HEK293 (cell line): ENCODE measurements at regions not wholly inside any gene's neighbourhood (a gene's known extent, or its start where the extent isn't known, plus 50 kb on each side); places are given as distances from the start of the nearest gene placed in this dataset.

Source experiments
- CTCF ChIA-PET: fragments of 350-600 bp; formaldehyde crosslinking; extraction: SDS; loops from one replicate; lab custom pipeline; 2021; ENCODE audit warnings: antibody characterized with exemption; lab: Yijun Ruan, JAX
- POLR2A ChIA-PET: fragments of 300-600 bp; formaldehyde crosslinking; extraction: SDS; loops from one replicate; lab custom pipeline; 2020; ENCODE audit warnings: antibody characterized with exemption, inconsistent platforms; lab: Yijun Ruan, JAX
- H3K27ac ChIP-seq: fragments of 200-500 bp; sonication (Bioruptor generic); 2 replicates; pipeline ENCODE4 v1.5.1; 2014; ENCODE audit warnings: low read depth, low read length, control low read depth, inconsistent platforms; ENCODE audit errors: extremely low read depth
- H3K36me3 ChIP-seq, 2 experiments: fragments of 200-500 bp in 1 of 2; sonication (Bioruptor generic) in 1 of 2; 1 replicate in 1 of 2; 2 replicates in 1 of 2; pipeline ENCODE4 v1.5.1; 2014 to 2017; ENCODE audit warnings: inconsistent platforms in 2 of 2, low read length in 2 of 2; ENCODE audit not compliant: control insufficient read depth in 2 of 2, insufficient read depth in 1 of 2
- H3K4me1 ChIP-seq: fragments of 200-500 bp; sonication (Bioruptor generic); 2 replicates; pipeline ENCODE4 v1.5.1; 2014; ENCODE audit warnings: mild to moderate bottlenecking, low read length, inconsistent platforms; ENCODE audit not compliant: control insufficient read depth, insufficient read depth
- H3K4me3 ChIP-seq: 2 replicates; pipeline ENCODE4 v1.5.1; 2011; ENCODE audit warnings: low read depth, mild to moderate bottlenecking, control low read depth, low read length, moderate library complexity
- H3K9me3 ChIP-seq: fragments of 200-500 bp; sonication (Bioruptor generic); 2 replicates; pipeline ENCODE4 v1.5.1; 2014; ENCODE audit warnings: low read depth, low read length, inconsistent platforms; ENCODE audit not compliant: control insufficient read depth, insufficient read depth
- EGR2 ChIP-seq: fragments of 450-650 bp; formaldehyde crosslinking; IDR thresholded peaks from 2 replicates; pipeline ENCODE4 v1.5.1; 2016; ENCODE audit warnings: low read depth, missing biosample characterization, missing genetic modification characterization
- GFI1B ChIP-seq: fragments of 450-650 bp; formaldehyde crosslinking; IDR thresholded peaks from 2 replicates; pipeline ENCODE4 v1.5.1; 2016; ENCODE audit warnings: missing biosample characterization, missing genetic modification characterization
- KLF16 ChIP-seq: fragments of 450-650 bp; formaldehyde crosslinking; IDR thresholded peaks from 2 replicates; pipeline ENCODE4 v1.5.1; 2017; ENCODE audit warnings: missing biosample characterization, missing genetic modification characterization
- KLF7 ChIP-seq: fragments of 450-650 bp; formaldehyde crosslinking; IDR thresholded peaks from 2 replicates; pipeline ENCODE4 v1.5.1; 2016; ENCODE audit warnings: missing biosample characterization, missing genetic modification characterization, borderline replicate concordance
- KLF9 ChIP-seq: fragments of 450-650 bp; formaldehyde crosslinking; IDR thresholded peaks from 2 replicates; pipeline ENCODE4 v1.5.1; 2016; ENCODE audit warnings: missing biosample characterization, missing genetic modification characterization, low read depth
- RBAK ChIP-seq: fragments of 450-650 bp; formaldehyde crosslinking; IDR thresholded peaks from 2 replicates; pipeline ENCODE4 v1.5.1; 2016; ENCODE audit warnings: missing biosample characterization, missing genetic modification characterization
- TCF7L2 ChIP-seq: IDR thresholded peaks from 2 replicates; pipeline ENCODE4 v1.6.1; 2011; ENCODE audit warnings: low read depth, mild to moderate bottlenecking, inconsistent platforms, low read length, moderate library complexity, borderline replicate concordance
- ZBTB26 ChIP-seq: fragments of 450-650 bp; formaldehyde crosslinking; optimal IDR thresholded peaks from 2 replicates; pipeline ENCODE3; 2016; ENCODE audit warnings: missing biosample characterization, mild to moderate bottlenecking, missing genetic modification characterization
- ZNF112 ChIP-seq: fragments of 450-650 bp; formaldehyde crosslinking; IDR thresholded peaks from 2 replicates; pipeline ENCODE4 v1.5.0; 2017; ENCODE audit warnings: missing biosample characterization, missing genetic modification characterization
- ZNF132 ChIP-seq: fragments of 450-650 bp; formaldehyde crosslinking; IDR thresholded peaks from 2 replicates; pipeline ENCODE4 v1.5.1; 2017; ENCODE audit warnings: missing biosample characterization, missing genetic modification characterization, borderline replicate concordance
- ZNF157 ChIP-seq: fragments of 450-650 bp; formaldehyde crosslinking; IDR thresholded peaks from 2 replicates; pipeline ENCODE4 v1.5.1; 2016; ENCODE audit warnings: missing biosample characterization, missing genetic modification characterization
- ZNF239 ChIP-seq: fragments of 450-650 bp; formaldehyde crosslinking; IDR thresholded peaks from 2 replicates; pipeline ENCODE4 v1.5.1; 2016; ENCODE audit warnings: missing biosample characterization, missing genetic modification characterization
- ZNF280C ChIP-seq: fragments of 450-650 bp; formaldehyde crosslinking; IDR thresholded peaks from 2 replicates; pipeline ENCODE4 v1.5.1; 2016; ENCODE audit warnings: missing biosample characterization, missing genetic modification characterization
- ZNF302 ChIP-seq: fragments of 450-650 bp; formaldehyde crosslinking; IDR thresholded peaks from 2 replicates; pipeline ENCODE4 v1.5.1; 2016; ENCODE audit warnings: missing biosample characterization, missing genetic modification characterization, low read depth
- ZNF341 ChIP-seq: fragments of 450-650 bp; formaldehyde crosslinking; IDR thresholded peaks from 2 replicates; pipeline ENCODE4; 2016; ENCODE audit warnings: low read depth, missing biosample characterization, missing genetic modification characterization
- ZNF596 ChIP-seq: fragments of 450-650 bp; IDR thresholded peaks from 2 replicates; pipeline ENCODE4 v1.5.0; 2018; ENCODE audit warnings: missing biosample characterization, mild to moderate bottlenecking, missing genetic modification characterization, moderate library complexity
- ZNF624 ChIP-seq: fragments of 450-650 bp; formaldehyde crosslinking; IDR thresholded peaks from 2 replicates; pipeline ENCODE4 v1.5.1; 2017; ENCODE audit warnings: missing biosample characterization, missing genetic modification characterization
- ZNF843 ChIP-seq: fragments of 450-650 bp; formaldehyde crosslinking; IDR thresholded peaks from 2 replicates; pipeline ENCODE4 v1.5.1; 2016; ENCODE audit warnings: missing biosample characterization, missing genetic modification characterization
- TF ChIP-seq, protein P1 (sequence below): fragments of 450-650 bp; formaldehyde crosslinking; IDR thresholded peaks from 2 replicates; pipeline ENCODE4 v1.5.1; 2016; ENCODE audit warnings: missing biosample characterization, missing genetic modification characterization
- TF ChIP-seq, protein P2 (sequence below): fragments of 450-650 bp; formaldehyde crosslinking; IDR thresholded peaks from 2 replicates; pipeline ENCODE4 v1.5.1; 2016; ENCODE audit warnings: missing biosample characterization, missing genetic modification characterization
- TF ChIP-seq, protein P3 (sequence below): fragments of 450-650 bp; formaldehyde crosslinking; IDR thresholded peaks from 2 replicates; pipeline ENCODE4 v1.5.1; 2016; ENCODE audit warnings: missing biosample characterization, missing genetic modification characterization

- no peak for TF ChIP-seq ZBTB26
- no peak for TF ChIP-seq TCF7L2
- TF ChIP-seq ZNF280C (tag by site-specific recombination): no peak
- no peak for TF ChIP-seq KLF9
Observed at GRCh38 chr14:71183876-71184689, 276.8 kb downstream of the PCNX1 start (continued).

GRCh38 chr14:71185637-71186036, 278.4 kb downstream of the PCNX1 start:
- CTCF ChIA-PET: no interaction called here
- Histone ChIP-seq H3K4me3 (no peak overlapping the region), H3K4me1 (no peaks in the 10 kb centered on the region), H3K27ac (no peak overlapping the region), H3K9me3 (no peaks in the 10 kb centered on the region), H3K36me3 (no peaks in the 10 kb centered on the region)
- POLR2A ChIA-PET: no interaction called here
- TF ChIP-seq EGR2: no peak
- TF ChIP-seq, protein P1, sequence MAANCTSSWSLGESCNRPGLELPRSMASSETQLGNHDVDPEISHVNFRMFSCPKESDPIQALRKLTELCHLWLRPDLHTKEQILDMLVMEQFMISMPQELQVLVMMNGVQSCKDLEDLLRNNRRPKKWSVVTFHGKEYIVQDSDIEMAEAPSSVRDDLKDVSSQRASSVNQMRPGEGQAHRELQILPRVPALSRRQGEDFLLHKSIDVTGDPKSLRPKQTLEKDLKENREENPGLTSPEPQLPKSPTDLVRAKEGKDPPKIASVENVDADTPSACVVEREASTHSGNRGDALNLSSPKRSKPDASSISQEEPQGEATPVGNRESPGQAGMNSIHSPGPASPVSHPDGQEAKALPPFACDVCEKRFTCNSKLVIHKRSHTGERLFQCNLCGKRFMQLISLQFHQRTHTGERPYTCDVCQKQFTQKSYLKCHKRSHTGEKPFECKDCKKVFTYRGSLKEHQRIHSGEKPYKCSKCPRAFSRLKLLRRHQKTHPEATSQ: no peak
- TF ChIP-seq ZNF157: no peak
- no peak for TF ChIP-seq ZNF302 (tag by site-specific recombination)
- TF ChIP-seq KLF16 (tag by site-specific recombination): no peak

- POLR2A ChIA-PET: no interaction called here
- H3K27ac ChIP-seq: no peak overlapping the region
- H3K4me3 ChIP-seq: no peak overlapping the region
- CTCF ChIA-PET: interaction anchor here (0.6 kb wide), 1 partner anchor 15 kb away, joined by 4 read pairs; no protein-coding TSS in a partner anchor
- H3K9me3 ChIP-seq: no peaks in the 10 kb centered on the region
- TF ChIP-seq ZNF596 (tag by site-specific recombination): no peak
- TF ChIP-seq ZNF132 (tag by site-specific recombination): no peak
- TF ChIP-seq GFI1B (tag by site-specific recombination): no peak
- no peak for TF ChIP-seq ZNF112 (tag by site-specific recombination)
- no peak for TF ChIP-seq ZNF843
- TF ChIP-seq, protein P2, sequence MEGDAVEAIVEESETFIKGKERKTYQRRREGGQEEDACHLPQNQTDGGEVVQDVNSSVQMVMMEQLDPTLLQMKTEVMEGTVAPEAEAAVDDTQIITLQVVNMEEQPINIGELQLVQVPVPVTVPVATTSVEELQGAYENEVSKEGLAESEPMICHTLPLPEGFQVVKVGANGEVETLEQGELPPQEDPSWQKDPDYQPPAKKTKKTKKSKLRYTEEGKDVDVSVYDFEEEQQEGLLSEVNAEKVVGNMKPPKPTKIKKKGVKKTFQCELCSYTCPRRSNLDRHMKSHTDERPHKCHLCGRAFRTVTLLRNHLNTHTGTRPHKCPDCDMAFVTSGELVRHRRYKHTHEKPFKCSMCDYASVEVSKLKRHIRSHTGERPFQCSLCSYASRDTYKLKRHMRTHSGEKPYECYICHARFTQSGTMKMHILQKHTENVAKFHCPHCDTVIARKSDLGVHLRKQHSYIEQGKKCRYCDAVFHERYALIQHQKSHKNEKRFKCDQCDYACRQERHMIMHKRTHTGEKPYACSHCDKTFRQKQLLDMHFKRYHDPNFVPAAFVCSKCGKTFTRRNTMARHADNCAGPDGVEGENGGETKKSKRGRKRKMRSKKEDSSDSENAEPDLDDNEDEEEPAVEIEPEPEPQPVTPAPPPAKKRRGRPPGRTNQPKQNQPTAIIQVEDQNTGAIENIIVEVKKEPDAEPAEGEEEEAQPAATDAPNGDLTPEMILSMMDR: no peak
- TF ChIP-seq KLF7 (tag by site-specific recombination): no peak
- no peak for TF ChIP-seq RBAK (tag by site-specific recombination)
- no peak for TF ChIP-seq ZNF624 (tag by site-specific recombination)
- TF ChIP-seq, protein P3, sequence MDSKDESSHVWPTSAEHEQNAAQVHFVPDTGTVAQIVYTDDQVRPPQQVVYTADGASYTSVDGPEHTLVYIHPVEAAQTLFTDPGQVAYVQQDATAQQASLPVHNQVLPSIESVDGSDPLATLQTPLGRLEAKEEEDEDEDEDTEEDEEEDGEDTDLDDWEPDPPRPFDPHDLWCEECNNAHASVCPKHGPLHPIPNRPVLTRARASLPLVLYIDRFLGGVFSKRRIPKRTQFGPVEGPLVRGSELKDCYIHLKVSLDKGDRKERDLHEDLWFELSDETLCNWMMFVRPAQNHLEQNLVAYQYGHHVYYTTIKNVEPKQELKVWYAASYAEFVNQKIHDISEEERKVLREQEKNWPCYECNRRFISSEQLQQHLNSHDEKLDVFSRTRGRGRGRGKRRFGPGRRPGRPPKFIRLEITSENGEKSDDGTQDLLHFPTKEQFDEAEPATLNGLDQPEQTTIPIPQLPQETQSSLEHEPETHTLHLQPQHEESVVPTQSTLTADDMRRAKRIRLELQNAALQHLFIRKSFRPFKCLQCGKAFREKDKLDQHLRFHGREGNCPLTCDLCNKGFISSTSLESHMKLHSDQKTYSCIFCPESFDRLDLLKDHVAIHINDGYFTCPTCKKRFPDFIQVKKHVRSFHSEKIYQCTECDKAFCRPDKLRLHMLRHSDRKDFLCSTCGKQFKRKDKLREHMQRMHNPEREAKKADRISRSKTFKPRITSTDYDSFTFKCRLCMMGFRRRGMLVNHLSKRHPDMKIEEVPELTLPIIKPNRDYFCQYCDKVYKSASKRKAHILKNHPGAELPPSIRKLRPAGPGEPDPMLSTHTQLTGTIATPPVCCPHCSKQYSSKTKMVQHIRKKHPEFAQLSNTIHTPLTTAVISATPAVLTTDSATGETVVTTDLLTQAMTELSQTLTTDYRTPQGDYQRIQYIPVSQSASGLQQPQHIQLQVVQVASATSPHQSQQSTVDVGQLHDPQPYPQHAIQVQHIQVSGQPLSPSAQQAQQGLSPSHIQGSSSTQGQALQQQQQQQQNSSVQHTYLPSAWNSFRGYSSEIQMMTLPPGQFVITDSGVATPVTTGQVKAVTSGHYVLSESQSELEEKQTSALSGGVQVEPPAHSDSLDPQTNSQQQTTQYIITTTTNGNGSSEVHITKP (tag by site-specific recombination): no peak
- TF ChIP-seq ZNF239 (tag by site-specific recombination): no peak
- TF ChIP-seq ZNF341 (tag by site-specific recombination): no peak
- H3K4me1 ChIP-seq: no peaks in the 10 kb centered on the region
- H3K36me3 ChIP-seq: no peaks in the 10 kb centered on the region
Observed at GRCh38 chr14:71187633-71188356, 280.5 kb downstream of the PCNX1 start.
